ENCODE measurements at regions not wholly inside any gene's neighbourhood (a gene's known extent, or its start where the extent isn't known, plus 50 kb on each side); places are given as distances from the start of the nearest gene placed in this dataset.
"Not testable (repeated sequence)": the region's sequence is repeated elsewhere in the genome, so short reads cannot be mapped to it uniquely, and the experiment has no call there.

DNA sequence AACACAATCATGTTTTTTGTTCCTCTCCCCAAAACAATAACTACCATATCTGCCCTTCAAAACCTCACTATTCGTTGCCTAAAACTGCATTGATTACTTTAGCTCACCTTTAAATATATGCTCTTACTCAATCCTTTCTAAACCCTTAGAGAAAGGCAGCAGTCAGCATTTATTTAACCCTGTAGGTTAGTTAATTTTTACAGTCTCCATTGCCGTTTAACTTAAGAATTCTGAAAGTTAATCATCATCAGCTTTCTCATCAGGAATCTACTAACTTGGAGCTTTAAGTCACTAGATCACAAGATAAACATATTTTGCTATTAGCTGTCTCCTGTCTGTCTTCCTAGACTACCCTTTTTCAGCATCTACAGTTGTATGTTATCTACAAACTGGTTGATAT is 991.9 kb downstream of the EPHA7 start:
- no peak for DNase-seq (ENCODE audit: low read depth)
- H3K4me3 ChIP-seq (ENCODE audit: low read depth, low read length): no peak overlapping the region
- TF ChIP-seq, protein P1, sequence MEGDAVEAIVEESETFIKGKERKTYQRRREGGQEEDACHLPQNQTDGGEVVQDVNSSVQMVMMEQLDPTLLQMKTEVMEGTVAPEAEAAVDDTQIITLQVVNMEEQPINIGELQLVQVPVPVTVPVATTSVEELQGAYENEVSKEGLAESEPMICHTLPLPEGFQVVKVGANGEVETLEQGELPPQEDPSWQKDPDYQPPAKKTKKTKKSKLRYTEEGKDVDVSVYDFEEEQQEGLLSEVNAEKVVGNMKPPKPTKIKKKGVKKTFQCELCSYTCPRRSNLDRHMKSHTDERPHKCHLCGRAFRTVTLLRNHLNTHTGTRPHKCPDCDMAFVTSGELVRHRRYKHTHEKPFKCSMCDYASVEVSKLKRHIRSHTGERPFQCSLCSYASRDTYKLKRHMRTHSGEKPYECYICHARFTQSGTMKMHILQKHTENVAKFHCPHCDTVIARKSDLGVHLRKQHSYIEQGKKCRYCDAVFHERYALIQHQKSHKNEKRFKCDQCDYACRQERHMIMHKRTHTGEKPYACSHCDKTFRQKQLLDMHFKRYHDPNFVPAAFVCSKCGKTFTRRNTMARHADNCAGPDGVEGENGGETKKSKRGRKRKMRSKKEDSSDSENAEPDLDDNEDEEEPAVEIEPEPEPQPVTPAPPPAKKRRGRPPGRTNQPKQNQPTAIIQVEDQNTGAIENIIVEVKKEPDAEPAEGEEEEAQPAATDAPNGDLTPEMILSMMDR (IDR thresholded peaks at IDR 0.05; ENCODE audit: low read depth, low read length): no peak
- no peak for TF ChIP-seq MYC (IDR thresholded peaks at IDR 0.05; ENCODE audit: low read depth, low read length)
- no peak for TF ChIP-seq POLR2A (IDR thresholded peaks at IDR 0.05; ENCODE audit: extremely low read depth, insufficient read length)
- TF ChIP-seq, protein P2, sequence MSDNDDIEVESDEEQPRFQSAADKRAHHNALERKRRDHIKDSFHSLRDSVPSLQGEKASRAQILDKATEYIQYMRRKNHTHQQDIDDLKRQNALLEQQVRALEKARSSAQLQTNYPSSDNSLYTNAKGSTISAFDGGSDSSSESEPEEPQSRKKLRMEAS (IDR thresholded peaks at IDR 0.05; ENCODE audit: low read depth, low read length): no peak

DNA sequence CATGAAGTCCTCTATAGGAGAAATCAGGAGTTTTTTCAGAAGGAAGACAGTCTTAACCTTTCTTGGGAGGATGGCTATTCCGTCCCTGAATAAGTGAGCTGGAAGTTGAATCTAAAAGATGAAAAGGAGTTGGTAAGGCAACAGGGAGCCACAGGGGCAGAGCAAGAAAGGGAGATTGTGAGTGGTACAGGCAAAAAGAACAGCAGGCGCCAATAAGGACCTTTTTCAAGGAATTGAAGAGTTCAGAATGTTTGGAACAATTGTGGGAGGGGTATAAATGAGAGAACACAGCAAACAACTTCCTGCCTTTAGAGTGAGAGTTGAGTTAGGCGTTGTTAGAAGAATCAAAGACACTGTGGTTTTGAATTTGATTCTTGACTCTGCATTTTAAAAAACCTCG is 1003.7 kb downstream of the EPHA7 start:
- H3K4me3 ChIP-seq (ENCODE audit: low read depth, low read length): no peak overlapping the region
- TF ChIP-seq, protein P2 (IDR thresholded peaks at IDR 0.05; ENCODE audit: low read depth, low read length): no peak
- TF ChIP-seq POLR2A (IDR thresholded peaks at IDR 0.05; ENCODE audit: extremely low read depth, insufficient read length): no peak
- TF ChIP-seq, protein P1 (IDR thresholded peaks at IDR 0.05; ENCODE audit: low read depth, low read length): no peak
- no peak for TF ChIP-seq MYC (IDR thresholded peaks at IDR 0.05; ENCODE audit: low read depth, low read length)

DNA sequence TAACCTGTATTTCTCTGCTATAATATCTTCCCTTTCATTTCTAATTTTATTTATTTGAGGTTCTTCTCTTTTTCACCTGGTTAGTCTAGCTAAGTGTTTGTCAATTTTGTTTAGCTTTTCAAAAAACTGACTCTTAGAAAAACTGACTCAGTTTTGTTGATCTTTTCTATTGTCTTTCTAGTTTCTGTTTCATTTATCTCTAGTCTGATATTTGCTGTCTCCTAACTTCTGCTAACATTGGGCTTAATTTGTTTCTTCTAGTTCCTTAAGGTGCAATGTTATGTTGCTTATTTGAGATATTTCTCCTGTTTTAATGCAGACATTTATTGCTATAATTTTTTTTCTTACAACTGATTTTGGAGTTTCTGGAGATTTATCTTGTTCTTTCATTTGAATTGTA is 1011.0 kb downstream of the EPHA7 start:
- TF ChIP-seq, protein P2 (IDR thresholded peaks at IDR 0.05; ENCODE audit: low read depth, low read length): no peak
- no peak for TF ChIP-seq MYC (IDR thresholded peaks at IDR 0.05; ENCODE audit: low read depth, low read length)
- TF ChIP-seq POLR2A (IDR thresholded peaks at IDR 0.05; ENCODE audit: extremely low read depth, insufficient read length): no peak
- TF ChIP-seq, protein P1 (IDR thresholded peaks at IDR 0.05; ENCODE audit: low read depth, low read length): no peak
- DNase-seq (ENCODE audit: low read depth): no peak
- H3K4me3 ChIP-seq (ENCODE audit: low read depth, low read length): no peak overlapping the region

More for the DNA sequence above, 1003.7 kb downstream of the EPHA7 start:
- no peak for DNase-seq (ENCODE audit: low read depth)

DNA sequence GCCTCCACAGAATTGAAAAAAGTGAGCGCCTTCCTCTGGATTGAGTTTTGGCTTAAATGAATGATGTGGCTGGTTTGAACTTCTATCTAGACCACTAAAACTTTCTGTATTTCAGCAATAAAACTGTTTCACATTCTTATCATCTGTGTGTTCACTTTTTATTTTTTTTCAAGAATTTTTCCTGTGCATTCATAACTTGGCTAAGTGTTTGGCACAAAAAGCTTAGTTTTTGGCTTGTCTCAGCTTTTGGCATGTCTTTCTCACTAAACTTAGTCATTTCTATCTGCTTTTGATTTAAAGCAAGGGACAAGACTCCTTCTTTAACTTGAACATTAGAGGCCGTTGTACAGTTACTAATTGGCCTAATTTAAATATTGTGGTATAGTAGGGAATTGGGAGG is 1015.1 kb downstream of the EPHA7 start:
- DNase-seq (ENCODE audit: low read depth): no peak
- TF ChIP-seq POLR2A (IDR thresholded peaks at IDR 0.05; ENCODE audit: extremely low read depth, insufficient read length) (no peak), MYC (IDR thresholded peaks at IDR 0.05; ENCODE audit: low read depth, low read length) (no peak)
- TF ChIP-seq, protein P1 (IDR thresholded peaks at IDR 0.05; ENCODE audit: low read depth, low read length): no peak
- TF ChIP-seq, protein P2 (IDR thresholded peaks at IDR 0.05; ENCODE audit: low read depth, low read length): no peak

DNA sequence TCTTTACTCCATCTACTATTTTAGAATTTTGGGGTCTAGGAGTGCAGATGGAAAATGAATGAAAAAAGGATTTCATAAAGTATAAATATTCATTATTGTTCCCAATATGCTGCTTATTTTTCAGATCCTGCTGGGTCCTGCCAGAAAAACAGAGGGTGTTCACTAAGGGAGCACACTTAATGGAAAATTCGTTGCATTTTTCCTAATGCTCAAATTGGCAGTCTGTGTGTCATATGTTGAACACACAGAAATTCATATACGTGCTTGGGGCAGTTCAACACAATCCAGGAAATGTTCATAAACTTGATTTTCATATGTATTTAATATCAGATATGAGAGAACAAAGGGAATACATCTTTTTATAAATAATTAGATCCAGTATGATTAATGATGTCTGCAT is 1019.4 kb downstream of the EPHA7 start:
- DNase-seq (ENCODE audit: low read depth): no peak
- TF ChIP-seq, protein P1 (IDR thresholded peaks at IDR 0.05; ENCODE audit: low read depth, low read length): no peak
- TF ChIP-seq, protein P2 (IDR thresholded peaks at IDR 0.05; ENCODE audit: low read depth, low read length): no peak
- no peak for TF ChIP-seq POLR2A (IDR thresholded peaks at IDR 0.05; ENCODE audit: extremely low read depth, insufficient read length)
- TF ChIP-seq MYC (IDR thresholded peaks at IDR 0.05; ENCODE audit: low read depth, low read length): no peak
- no peak overlapping the region for H3K4me3 ChIP-seq (ENCODE audit: low read depth, low read length)

More for the DNA sequence above, 1015.1 kb downstream of the EPHA7 start:
- H3K4me3 ChIP-seq (ENCODE audit: low read depth, low read length): no peak overlapping the region

DNA sequence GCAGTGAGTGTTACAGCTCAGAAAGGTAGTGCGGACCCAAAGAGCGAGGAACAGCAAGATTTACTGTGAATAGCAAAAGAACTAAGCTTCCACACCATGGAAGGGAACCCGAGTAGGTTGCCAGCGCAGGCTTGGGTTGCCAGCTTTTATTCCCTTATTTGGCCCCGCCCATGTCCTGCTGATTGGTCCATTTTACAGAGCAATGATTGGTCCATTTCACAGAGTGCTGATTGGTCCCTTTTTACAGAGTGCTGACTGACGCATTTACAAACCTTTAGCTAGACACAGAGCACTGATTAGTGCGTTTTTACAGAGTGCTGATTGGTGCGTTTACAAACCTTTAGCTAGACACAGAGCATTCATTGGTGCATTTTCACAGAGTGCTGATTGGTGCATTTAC is 1030.7 kb downstream of the EPHA7 start:
- H3K4me3 ChIP-seq (ENCODE audit: low read depth, low read length); DNase-seq (ENCODE audit: low read depth): not testable (repeated sequence)
